ENCODE measurements at regions not wholly inside any gene's neighbourhood (a gene's known extent, or its start where the extent isn't known, plus 50 kb on each side); places are given as distances from the start of the nearest gene placed in this dataset.
"Not testable (repeated sequence)": the region's sequence is repeated elsewhere in the genome, so short reads cannot be mapped to it uniquely, and the experiment has no call there.

GRCh38 chr11:128146926-128147605 lies 440.3 kb downstream of the ETS1 start:
- no peak for DNase-seq
- TF ChIP-seq, protein P1, sequence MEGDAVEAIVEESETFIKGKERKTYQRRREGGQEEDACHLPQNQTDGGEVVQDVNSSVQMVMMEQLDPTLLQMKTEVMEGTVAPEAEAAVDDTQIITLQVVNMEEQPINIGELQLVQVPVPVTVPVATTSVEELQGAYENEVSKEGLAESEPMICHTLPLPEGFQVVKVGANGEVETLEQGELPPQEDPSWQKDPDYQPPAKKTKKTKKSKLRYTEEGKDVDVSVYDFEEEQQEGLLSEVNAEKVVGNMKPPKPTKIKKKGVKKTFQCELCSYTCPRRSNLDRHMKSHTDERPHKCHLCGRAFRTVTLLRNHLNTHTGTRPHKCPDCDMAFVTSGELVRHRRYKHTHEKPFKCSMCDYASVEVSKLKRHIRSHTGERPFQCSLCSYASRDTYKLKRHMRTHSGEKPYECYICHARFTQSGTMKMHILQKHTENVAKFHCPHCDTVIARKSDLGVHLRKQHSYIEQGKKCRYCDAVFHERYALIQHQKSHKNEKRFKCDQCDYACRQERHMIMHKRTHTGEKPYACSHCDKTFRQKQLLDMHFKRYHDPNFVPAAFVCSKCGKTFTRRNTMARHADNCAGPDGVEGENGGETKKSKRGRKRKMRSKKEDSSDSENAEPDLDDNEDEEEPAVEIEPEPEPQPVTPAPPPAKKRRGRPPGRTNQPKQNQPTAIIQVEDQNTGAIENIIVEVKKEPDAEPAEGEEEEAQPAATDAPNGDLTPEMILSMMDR (IDR thresholded peaks at IDR 0.05; ENCODE audit: partially characterized antibody, unreplicated experiment): no peak
- H3K4me3 Mint-ChIP-seq (ENCODE audit: unreplicated experiment): no peak overlapping the region
- peaks cover 1% of the 10 kb centered on the region for H3K9me3 Mint-ChIP-seq (ENCODE audit: unreplicated experiment)
- no peak overlapping the region for H3K27ac Mint-ChIP-seq (ENCODE audit: unreplicated experiment)
- H3K27me3 Mint-ChIP-seq (ENCODE audit: unreplicated experiment): peaks cover 2% of the 10 kb centered on the region
- no peaks in the 10 kb centered on the region for H3K4me1 Mint-ChIP-seq (ENCODE audit: low read depth, unreplicated experiment)
- H3K36me3 Mint-ChIP-seq (ENCODE audit: unreplicated experiment): no peaks in the 10 kb centered on the region

DNA sequence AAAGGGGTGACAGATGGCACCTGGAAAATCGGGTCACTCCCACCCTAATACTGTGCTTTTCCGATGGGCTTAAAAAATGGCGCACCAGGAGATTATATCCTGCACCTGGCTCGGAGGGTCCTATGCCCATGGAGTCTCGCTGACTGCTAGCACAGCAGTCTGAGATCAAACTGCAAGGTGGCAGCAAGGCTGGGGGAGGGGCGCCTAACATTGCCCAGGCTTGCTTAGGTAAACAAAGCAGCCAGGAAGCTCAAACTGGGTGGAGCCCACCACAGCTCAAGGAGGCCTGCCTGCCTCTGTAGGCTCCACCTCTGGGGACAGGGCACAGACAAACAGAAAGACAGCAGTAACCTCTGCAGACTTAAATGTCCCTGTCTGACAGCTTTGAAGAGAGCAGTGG lies 447.1 kb downstream of the ETS1 start:
- H3K36me3 Mint-ChIP-seq (ENCODE audit: unreplicated experiment); DNase-seq; H3K9me3 Mint-ChIP-seq (ENCODE audit: unreplicated experiment); H3K27ac Mint-ChIP-seq (ENCODE audit: unreplicated experiment); H3K27me3 Mint-ChIP-seq (ENCODE audit: unreplicated experiment); H3K4me1 Mint-ChIP-seq (ENCODE audit: low read depth, unreplicated experiment); H3K4me3 Mint-ChIP-seq (ENCODE audit: unreplicated experiment): not testable (repeated sequence)

DNA sequence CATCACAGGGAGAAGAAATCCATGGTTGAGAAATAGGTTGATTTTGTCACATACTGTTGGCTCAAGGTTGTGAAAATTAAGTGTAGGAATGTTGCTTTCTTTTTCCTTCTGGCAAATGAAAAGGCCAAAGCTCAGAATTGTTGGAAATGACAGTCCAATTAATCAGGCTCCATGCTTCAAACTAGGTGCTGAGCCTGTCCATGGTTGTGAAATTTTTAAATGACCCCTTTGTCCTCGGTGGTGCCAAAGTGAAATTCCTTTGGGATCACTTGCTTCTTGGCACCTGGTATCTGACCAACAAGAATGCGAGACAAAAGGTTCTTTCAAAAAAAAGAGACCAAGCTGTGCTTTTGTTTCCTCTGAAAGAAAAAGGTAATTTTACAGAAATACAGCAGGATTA lies 451.9 kb downstream of the ETS1 start:
- TF ChIP-seq, protein P1 (IDR thresholded peaks at IDR 0.05; ENCODE audit: partially characterized antibody, unreplicated experiment): no peak
- no peak overlapping the region for H3K27ac Mint-ChIP-seq (ENCODE audit: unreplicated experiment)
- DNase-seq: no peak

DNA sequence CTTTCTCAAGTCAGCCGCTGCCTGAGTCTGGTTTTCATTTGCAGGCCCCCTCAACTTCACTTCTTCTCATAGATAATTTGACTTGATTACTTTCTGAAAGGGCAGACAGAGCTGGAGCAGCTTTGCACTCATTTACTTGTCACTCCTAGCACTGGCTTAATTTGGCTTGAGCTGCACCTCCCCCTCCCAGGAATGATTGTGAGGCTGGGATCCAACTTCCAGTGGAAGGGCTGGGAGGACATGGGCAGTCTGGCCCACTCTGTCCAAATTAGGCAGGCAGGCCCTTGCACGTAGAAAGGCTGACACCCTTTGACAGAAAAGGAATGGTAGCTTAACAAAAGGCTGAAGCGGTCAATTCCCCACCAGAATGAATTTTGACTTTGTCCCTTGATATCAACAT lies 453.9 kb downstream of the ETS1 start:
- TF ChIP-seq, protein P1 (IDR thresholded peaks at IDR 0.05; ENCODE audit: partially characterized antibody, unreplicated experiment): no peak
- DNase-seq: no peak
- no peaks in the 10 kb centered on the region for H3K9me3 Mint-ChIP-seq (ENCODE audit: unreplicated experiment)
- no peak overlapping the region for H3K27ac Mint-ChIP-seq (ENCODE audit: unreplicated experiment)
- no peaks in the 10 kb centered on the region for H3K27me3 Mint-ChIP-seq (ENCODE audit: unreplicated experiment)
- no peak overlapping the region for H3K4me3 Mint-ChIP-seq (ENCODE audit: unreplicated experiment)
- H3K36me3 Mint-ChIP-seq (ENCODE audit: unreplicated experiment): no peaks in the 10 kb centered on the region
- H3K4me1 Mint-ChIP-seq (ENCODE audit: low read depth, unreplicated experiment): peaks cover 4% of the 10 kb centered on the region

More for the DNA sequence above, 451.9 kb downstream of the ETS1 start:
- H3K4me3 Mint-ChIP-seq (ENCODE audit: unreplicated experiment): no peak overlapping the region
- peaks cover 6% of the 10 kb centered on the region for H3K9me3 Mint-ChIP-seq (ENCODE audit: unreplicated experiment)
- H3K27me3 Mint-ChIP-seq (ENCODE audit: unreplicated experiment): no peaks in the 10 kb centered on the region
- H3K36me3 Mint-ChIP-seq (ENCODE audit: unreplicated experiment): peaks cover 8% of the 10 kb centered on the region
- H3K4me1 Mint-ChIP-seq (ENCODE audit: low read depth, unreplicated experiment): peaks cover 4% of the 10 kb centered on the region

GRCh38 chr11:128130052-128130451 lies 457.3 kb downstream of the ETS1 start:
- Mint-ChIP-seq H3K36me3 (ENCODE audit: unreplicated experiment) (no peaks in the 10 kb centered on the region), H3K4me3 (ENCODE audit: unreplicated experiment) (no peak overlapping the region), H3K4me1 (ENCODE audit: low read depth, unreplicated experiment) (peaks cover 4% of the 10 kb centered on the region), H3K27ac (ENCODE audit: unreplicated experiment) (no peak overlapping the region), H3K27me3 (ENCODE audit: unreplicated experiment) (no peaks in the 10 kb centered on the region), H3K9me3 (ENCODE audit: unreplicated experiment) (no peaks in the 10 kb centered on the region)
- TF ChIP-seq, protein P1 (IDR thresholded peaks at IDR 0.05; ENCODE audit: partially characterized antibody, unreplicated experiment): no peak
- no peak for DNase-seq
